HL-60 (cell line): ENCODE measurements at regions not wholly inside any gene's neighbourhood (a gene's known extent, or its start where the extent isn't known, plus 50 kb on each side); places are given as distances from the start of the nearest gene placed in this dataset.

Source experiments
- DNase-seq, 2 experiments: peaks; one replicate each; pipeline ENCODE4 v3.0.0-alpha.2; 2010 to 2020; ENCODE audit warnings: low read depth in 1 of 2, low spot score in 1 of 2
- H3K27ac ChIP-seq: fragments of 250-450 bp; sonication (Bioruptor Pico); replicated peaks from 2 replicates; pipeline ENCODE4 v1.5.1; 2020; ENCODE audit warnings: mild to moderate bottlenecking, moderate library complexity
- H3K27me3 ChIP-seq: fragments of 250-450 bp; sonication (Bioruptor Pico); 2 replicates; pipeline ENCODE4 v1.5.1; 2021; ENCODE audit warnings: mild to moderate bottlenecking, moderate library complexity; ENCODE audit not compliant: insufficient read depth, poor library complexity, severe bottlenecking
- H3K4me3 ChIP-seq: replicated peaks from 2 replicates; pipeline ENCODE4 v1.5.1; 2011; ENCODE audit warnings: mild to moderate bottlenecking, control low read depth, low read length; ENCODE audit not compliant: insufficient read depth
- CTCF ChIP-seq: IDR thresholded peaks from one replicate; pipeline ENCODE4 v1.5.1; 2011; ENCODE audit warnings: low read length, control low read depth, inconsistent platforms; ENCODE audit not compliant: insufficient read depth
- GABPA ChIP-seq: IDR thresholded peaks from 2 replicates; pipeline ENCODE4 v1.6.1; 2012; ENCODE audit warnings: low read depth
- POLR2AphosphoS5 ChIP-seq: IDR thresholded peaks from 2 replicates; pipeline ENCODE4 v1.6.1; 2012; ENCODE audit warnings: low read depth
- REST ChIP-seq: IDR thresholded peaks from 2 replicates; pipeline ENCODE4 v1.6.1; 2012; ENCODE audit warnings: low read depth; ENCODE audit not compliant: insufficient replicate concordance
- SPI1 ChIP-seq: IDR thresholded peaks from 2 replicates; pipeline ENCODE4 v1.6.1; 2012; ENCODE audit warnings: low read depth, mild to moderate bottlenecking, borderline replicate concordance

GRCh38 chr10:44858988-44859387 is 52.1 kb upstream of the TMEM72 start:
- Histone ChIP-seq H3K27ac (no peak overlapping the region), H3K27me3 (peaks cover 14% of the 10 kb centered on the region), H3K4me3 (no peak overlapping the region)
- TF ChIP-seq SPI1: no peak
- TF ChIP-seq REST: no peak
- TF ChIP-seq POLR2AphosphoS5: no peak
- no peak for TF ChIP-seq CTCF
- TF ChIP-seq GABPA: no peak
- no peak for DNase-seq

GRCh38 chr10:44859546-44860285 is 51.4 kb upstream of the TMEM72 start:
- H3K27ac ChIP-seq: no peak overlapping the region
- no peak for DNase-seq
- H3K4me3 ChIP-seq: no peak overlapping the region
- no peak for TF ChIP-seq CTCF
- peaks cover 19% of the 10 kb centered on the region for H3K27me3 ChIP-seq

GRCh38 chr10:44860811-44861736 is 50.1 kb upstream of the TMEM72 start:
- no peak for DNase-seq
- no peak overlapping the region for H3K4me3 ChIP-seq
- H3K27ac ChIP-seq: no peak overlapping the region
- peaks cover 19% of the 10 kb centered on the region for H3K27me3 ChIP-seq
- TF ChIP-seq SPI1 (no peak), REST (no peak), POLR2AphosphoS5 (no peak)
